ENCODE measurements at regions not wholly inside any gene's neighbourhood (a gene's known extent, or its start where the extent isn't known, plus 50 kb on each side); places are given as distances from the start of the nearest gene placed in this dataset.

- ATAC-seq (no peak), DNase-seq (no peak)
- Histone ChIP-seq H3K27me3 (ENCODE audit: insufficient read depth in 3 of 3, low read length in 2 of 3) (no peaks in the 10 kb centered on the region), H3K4me1 (no peaks in the 10 kb centered on the region), H3K27ac (no peak overlapping the region), H3K36me3 (ENCODE audit: insufficient read depth in 1 of 2, low read depth in 1 of 2) (no peaks in the 10 kb centered on the region), H3K9me3 (peaks cover 7% of the 10 kb centered on the region), H3K4me3 (no peak overlapping the region)
- TF ChIP-seq CTCF (IDR thresholded peaks at IDR 0.05) = no peak
- intact Hi-C loops (cut with DNase I) = no loop called here
- 73 to 78% (median 76%) methylated on average over 1 of the region's 1 CpG for WGBS, 3 donors
Measured at GRCh38 chr2:37489536-37489935, 145.1 kb downstream of the QPCT start.

GRCh38 chr2:37493425-37493824 is 149.0 kb downstream of the QPCT start:
- Histone ChIP-seq H3K27ac (no peak overlapping the region), H3K9me3 (peaks cover 7% of the 10 kb centered on the region), H3K36me3 (ENCODE audit: insufficient read depth in 1 of 2, low read depth in 1 of 2) (no peaks in the 10 kb centered on the region), H3K4me3 (no peak overlapping the region), H3K4me1 (no peaks in the 10 kb centered on the region), H3K27me3 (ENCODE audit: insufficient read depth in 3 of 3, low read length in 2 of 3) (no peaks in the 10 kb centered on the region)
- no peak for TF ChIP-seq CTCF (IDR thresholded peaks at IDR 0.05)
- DNase-seq = no peak
- intact Hi-C loops (cut with DNase I) = no loop called here
- ATAC-seq = no peak
- WGBS, 3 donors = 96 to 97% (median 97%) methylated on average over 3 of the region's 3 CpGs

- Histone ChIP-seq H3K4me1 (no peaks in the 10 kb centered on the region), H3K9me3 (no peaks in the 10 kb centered on the region), H3K36me3 (ENCODE audit: insufficient read depth in 1 of 2, low read depth in 1 of 2) (no peaks in the 10 kb centered on the region), H3K27ac (no peak overlapping the region), H3K4me3 (no peak overlapping the region), H3K27me3 (ENCODE audit: insufficient read depth in 3 of 3, low read length in 2 of 3) (no peaks in the 10 kb centered on the region)
- ATAC-seq (no peak), DNase-seq (no peak)
- intact Hi-C loops (cut with DNase I) = no loop called here
- TF ChIP-seq CTCF (IDR thresholded peaks at IDR 0.05) = no peak
- 95 to 97% (median 95%) methylated on average over 3 of the region's 3 CpGs for WGBS, 3 donors
Measured at GRCh38 chr2:37499113-37499512, 154.7 kb downstream of the QPCT start.

- Histone ChIP-seq H3K27ac (no peak overlapping the region), H3K9me3 (no peaks in the 10 kb centered on the region), H3K36me3 (ENCODE audit: insufficient read depth in 1 of 2, low read depth in 1 of 2) (no peaks in the 10 kb centered on the region), H3K27me3 (ENCODE audit: insufficient read depth in 3 of 3, low read length in 2 of 3) (no peaks in the 10 kb centered on the region), H3K4me1 (no peaks in the 10 kb centered on the region), H3K4me3 (no peak overlapping the region)
- DNase-seq (no peak), ATAC-seq (no peak)
- TF ChIP-seq CTCF (IDR thresholded peaks at IDR 0.05) = no peak
- intact Hi-C loops (cut with DNase I) = no loop called here
Measured at GRCh38 chr2:37500031-37500430, 155.6 kb downstream of the QPCT start.

GRCh38 chr2:37501113-37501512 is 156.7 kb downstream of the QPCT start:
- no peak for ATAC-seq
- WGBS, 3 donors = 51 to 79% (median 52%) methylated on average over 2 of the region's 2 CpGs

More at GRCh38 chr2:37501113-37501512, 156.7 kb downstream of the QPCT start:
- Histone ChIP-seq H3K27ac (no peak overlapping the region), H3K4me3 (no peak overlapping the region), H3K36me3 (ENCODE audit: insufficient read depth in 1 of 2, low read depth in 1 of 2) (no peaks in the 10 kb centered on the region), H3K4me1 (peaks cover 3% of the 10 kb centered on the region), H3K9me3 (no peaks in the 10 kb centered on the region), H3K27me3 (ENCODE audit: insufficient read depth in 3 of 3, low read length in 2 of 3) (no peaks in the 10 kb centered on the region)
- intact Hi-C loops (cut with DNase I) = no loop called here
- TF ChIP-seq CTCF (IDR thresholded peaks at IDR 0.05) = no peak
- no peak for DNase-seq

Data from psoas muscle (tissue), 7 donors.